Neural progenitor cell (in vitro differentiated cells): ENCODE measurements at regions not wholly inside any gene's neighbourhood (a gene's known extent, or its start where the extent isn't known, plus 50 kb on each side); places are given as distances from the start of the nearest gene placed in this dataset.

Experiments used
- DNase-seq: peaks from one replicate; pipeline ENCODE4 v3.0.0-alpha.2; 2016; ENCODE audit warnings: low spot score
- H2AFZ ChIP-seq: fragments of 200-600 bp; sonication (generic); replicated peaks from 2 replicates; pipeline ENCODE4 v1.6.1; 2016; ENCODE audit warnings: antibody characterized with exemption
- H3F3A ChIP-seq: fragments of 200-600 bp; sonication (generic); 2 replicates; pipeline ENCODE4 v1.6.1; 2016; ENCODE audit warnings: antibody characterized with exemption, low read depth
- H3K27ac ChIP-seq: fragments of 200-600 bp; sonication (generic); 2 replicates; pipeline ENCODE4 v1.5.1; 2016; ENCODE audit warnings: mild to moderate bottlenecking
- H3K27me3 ChIP-seq: fragments of 200-600 bp; sonication (generic); 2 replicates; pipeline ENCODE4 v1.6.1; 2016; ENCODE audit warnings: mild to moderate bottlenecking, moderate library complexity
- H3K36me3 ChIP-seq: fragments of 200-600 bp; sonication (generic); 2 replicates; pipeline ENCODE4 v1.5.1; 2016
- H3K4me1 ChIP-seq: fragments of 200-600 bp; sonication (generic); 2 replicates; pipeline ENCODE4 v1.6.1; 2016; ENCODE audit warnings: mixed run types
- H3K4me2 ChIP-seq: fragments of 200-600 bp; sonication (generic); 2 replicates; pipeline ENCODE4 v1.6.1; 2016
- H3K4me3 ChIP-seq: fragments of 200-600 bp; sonication (generic); 2 replicates; pipeline ENCODE4 v1.5.1; 2016
- H3K79me2 ChIP-seq: fragments of 200-600 bp; sonication (generic); 2 replicates; pipeline ENCODE4 v1.6.1; 2016; ENCODE audit warnings: low read depth
- H3K9ac ChIP-seq: fragments of 200-600 bp; sonication (generic); 2 replicates; pipeline ENCODE4 v1.6.1; 2016
- H3K9me3 ChIP-seq: fragments of 200-600 bp; sonication (generic); 2 replicates; pipeline ENCODE4 v1.5.1; 2016; ENCODE audit warnings: low read depth
- H4K20me1 ChIP-seq: fragments of 200-600 bp; sonication (generic); 2 replicates; pipeline ENCODE4 v1.6.1; 2016; ENCODE audit warnings: low read depth
- H3K27ac Mint-ChIP-seq: 3 replicates; pipeline ENCODE4 v1.8.0; 2021; ENCODE audit warnings: mixed read lengths
- H3K27me3 Mint-ChIP-seq: 2 replicates; pipeline ENCODE4 v1.8.0; 2022; ENCODE audit warnings: low read depth, mild to moderate bottlenecking, inconsistent platforms, moderate library complexity, mixed read lengths; ENCODE audit not compliant: insufficient read depth
- H3K36me3 Mint-ChIP-seq: 3 replicates; pipeline ENCODE4 v1.8.0; 2021; ENCODE audit warnings: mixed read lengths
- H3K4me1 Mint-ChIP-seq: 3 replicates; pipeline ENCODE4 v1.8.0; 2021; ENCODE audit warnings: mixed read lengths
- H3K4me3 Mint-ChIP-seq: 3 replicates; pipeline ENCODE4 v1.8.0; 2021; ENCODE audit warnings: mild to moderate bottlenecking, moderate library complexity, mixed read lengths
- H3K9me3 Mint-ChIP-seq: 3 replicates; pipeline ENCODE4 v1.8.0; 2020; ENCODE audit warnings: mixed read lengths
- CTCF ChIP-seq: fragments of 200-600 bp; sonication (generic); IDR thresholded peaks from 2 replicates; pipeline ENCODE4 v1.5.1; 2017; ENCODE audit warnings: antibody characterized with exemption, mild to moderate bottlenecking
- EZH2 ChIP-seq: fragments of 200-600 bp; sonication (generic); IDR thresholded peaks from 2 replicates; pipeline ENCODE4 v1.6.1; 2017; ENCODE audit warnings: antibody characterized with exemption, mild to moderate bottlenecking, moderate library complexity
- EZH2phosphoT487 ChIP-seq: fragments of 200-600 bp; sonication (generic); IDR thresholded peaks from 2 replicates; pipeline ENCODE4 v1.6.1; 2017; ENCODE audit warnings: antibody characterized with exemption

GRCh38 chr7:69272101-69272500 is 326.2 kb upstream of the AUTS2 start:
- no peak for TF ChIP-seq EZH2
- no peak for TF ChIP-seq CTCF
- no peak for TF ChIP-seq EZH2phosphoT487
- no peaks in the 10 kb centered on the region for H3K27me3 Mint-ChIP-seq
- Histone ChIP-seq H3K4me1 (no peaks in the 10 kb centered on the region), H3K9ac (no peak overlapping the region), H3K36me3 (no peaks in the 10 kb centered on the region), H3K4me2 (no peak overlapping the region), H3K27me3 (no peaks in the 10 kb centered on the region), H3K79me2 (no peaks in the 10 kb centered on the region), H2AFZ (no peak overlapping the region), H3K27ac (no peak overlapping the region), H3K4me3 (no peak overlapping the region), H3K9me3 (no peaks in the 10 kb centered on the region), H3F3A (no peaks in the 10 kb centered on the region), H4K20me1 (no peaks in the 10 kb centered on the region)
- H3K9me3 Mint-ChIP-seq = no peaks in the 10 kb centered on the region
- H3K27ac Mint-ChIP-seq = no peak overlapping the region
- no peak for DNase-seq
- H3K4me1 Mint-ChIP-seq = no peaks in the 10 kb centered on the region
- H3K36me3 Mint-ChIP-seq = no peaks in the 10 kb centered on the region
- H3K4me3 Mint-ChIP-seq = no peak overlapping the region

GRCh38 chr7:69276011-69276729 is 322.1 kb upstream of the AUTS2 start:
- H2AFZ ChIP-seq = no peak overlapping the region
- H3K4me1 Mint-ChIP-seq = no peaks in the 10 kb centered on the region
- H3K27me3 ChIP-seq = no peaks in the 10 kb centered on the region
- H3F3A ChIP-seq = no peaks in the 10 kb centered on the region
- no peaks in the 10 kb centered on the region for H3K4me1 ChIP-seq
- no peak overlapping the region for H3K4me2 ChIP-seq
- H4K20me1 ChIP-seq = no peaks in the 10 kb centered on the region
- H3K9ac ChIP-seq = no peak overlapping the region
- no peak overlapping the region for H3K27ac Mint-ChIP-seq
- H3K79me2 ChIP-seq = no peaks in the 10 kb centered on the region
- no peaks in the 10 kb centered on the region for H3K36me3 ChIP-seq
- no peak for DNase-seq
- H3K9me3 ChIP-seq = no peaks in the 10 kb centered on the region
- H3K4me3 ChIP-seq = no peak overlapping the region
- no peaks in the 10 kb centered on the region for H3K36me3 Mint-ChIP-seq
- no peak overlapping the region for H3K4me3 Mint-ChIP-seq
- TF ChIP-seq EZH2phosphoT487 (no peak), CTCF (no peak), EZH2 (no peak)
- H3K27ac ChIP-seq = no peak overlapping the region
- no peaks in the 10 kb centered on the region for H3K9me3 Mint-ChIP-seq
- H3K27me3 Mint-ChIP-seq = peaks cover 2% of the 10 kb centered on the region

GRCh38 chr7:69277366-69277765 is 320.9 kb upstream of the AUTS2 start:
- no peaks in the 10 kb centered on the region for H3K4me1 ChIP-seq
- H2AFZ ChIP-seq = no peak overlapping the region
- no peaks in the 10 kb centered on the region for H3K79me2 ChIP-seq
- H3K4me3 ChIP-seq = no peak overlapping the region
- Mint-ChIP-seq H3K27ac (no peak overlapping the region), H3K4me3 (no peak overlapping the region), H3K4me1 (no peaks in the 10 kb centered on the region), H3K9me3 (no peaks in the 10 kb centered on the region), H3K27me3 (peaks cover 2% of the 10 kb centered on the region), H3K36me3 (no peaks in the 10 kb centered on the region)
- no peaks in the 10 kb centered on the region for H4K20me1 ChIP-seq
- H3K4me2 ChIP-seq = no peak overlapping the region
- H3K36me3 ChIP-seq = no peaks in the 10 kb centered on the region
- no peak overlapping the region for H3K9ac ChIP-seq
- H3K9me3 ChIP-seq = no peaks in the 10 kb centered on the region
- no peak overlapping the region for H3K27ac ChIP-seq
- H3K27me3 ChIP-seq = no peaks in the 10 kb centered on the region
- no peaks in the 10 kb centered on the region for H3F3A ChIP-seq
- no peak for DNase-seq
- TF ChIP-seq CTCF (no peak), EZH2phosphoT487 (no peak), EZH2 (no peak)
